CD4-positive, alpha-beta T cell treated with Interleukin-6 at 100 ng/mL for 8 hours (primary cell): ENCODE measurements at regions not wholly inside any gene's neighbourhood (a gene's known extent, or its start where the extent isn't known, plus 50 kb on each side); places are given as distances from the start of the nearest gene placed in this dataset.
"Not testable (repeated sequence)": the region's sequence is repeated elsewhere in the genome, so short reads cannot be mapped to it uniquely, and the experiment has no call there.

Source experiments
- DNase-seq: peaks from one replicate; pipeline ENCODE4 v3.0.0-alpha.2; 2020; ENCODE audit warnings: mixed read lengths, low spot score

- not testable (repeated sequence) for DNase-seq
Observed at GRCh38 chr17:20633268-20634059, 53.9 kb downstream of the CDRT15L2 start.

- not testable (repeated sequence) for DNase-seq
Observed at GRCh38 chr17:20640147-20640546, 60.6 kb downstream of the CDRT15L2 start.

DNA sequence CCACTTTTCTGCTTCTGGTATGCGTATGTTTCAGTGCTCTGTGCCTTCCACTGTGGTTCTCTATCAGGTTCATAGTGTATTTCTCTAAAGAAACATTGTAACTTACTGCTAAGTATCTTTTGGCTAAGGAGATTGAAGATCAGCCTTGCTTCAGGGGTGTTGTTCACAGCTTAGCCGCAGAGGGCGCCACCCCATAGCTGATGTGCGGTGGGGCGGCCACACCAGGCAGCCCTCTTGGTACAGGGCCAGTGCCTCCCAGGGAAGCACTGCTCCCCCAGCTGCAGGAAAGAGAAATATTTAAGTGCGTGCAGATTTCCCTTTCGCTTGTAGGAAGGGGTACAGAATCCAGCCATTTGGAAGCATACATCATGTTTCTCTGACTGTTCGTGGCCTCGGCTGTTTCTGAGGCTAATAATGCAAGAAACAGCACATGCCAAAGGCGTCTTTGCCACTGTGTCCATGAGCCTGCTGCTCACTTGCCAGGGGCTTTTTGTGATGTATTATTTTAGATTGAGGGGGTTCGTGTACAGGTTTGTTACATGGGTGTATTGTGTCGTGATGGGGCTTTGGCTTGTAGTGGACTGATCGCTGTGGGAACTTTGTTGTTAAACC, 67.2 kb downstream of the CDRT15L2 start:
- not testable (repeated sequence) for DNase-seq

- not testable (repeated sequence) for DNase-seq
Observed at GRCh38 chr17:20649097-20649767, 69.7 kb downstream of the CDRT15L2 start.

- DNase-seq: not testable (repeated sequence)
Observed at GRCh38 chr17:20651022-20651421, 71.5 kb downstream of the CDRT15L2 start.

GRCh38 chr17:20651736-20652135, 72.2 kb downstream of the CDRT15L2 start:
- not testable (repeated sequence) for DNase-seq

DNA sequence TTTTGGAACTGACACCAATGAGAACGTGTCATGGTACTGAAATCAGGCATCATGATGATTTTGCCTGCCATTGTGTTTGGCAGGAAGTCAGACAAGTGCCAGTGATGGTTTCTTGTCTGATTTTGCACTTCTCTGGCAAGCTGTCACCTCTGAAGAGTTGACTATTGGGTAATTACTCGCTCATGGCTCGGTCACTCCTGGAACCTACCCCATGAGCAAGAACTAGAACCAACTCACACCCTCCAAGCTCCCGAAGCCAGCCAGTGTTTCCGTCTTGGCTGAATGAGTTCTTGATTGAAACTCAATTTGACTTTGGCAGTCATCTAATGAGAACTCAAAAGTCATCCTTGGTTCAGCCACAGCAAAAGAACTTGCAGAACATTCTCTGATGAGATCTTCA, 73.9 kb downstream of the CDRT15L2 start:
- DNase-seq: not testable (repeated sequence)

GRCh38 chr17:20654114-20654513, 74.6 kb downstream of the CDRT15L2 start:
- not testable (repeated sequence) for DNase-seq

- DNase-seq: not testable (repeated sequence)
Observed at GRCh38 chr17:20654575-20654974, 75.1 kb downstream of the CDRT15L2 start.

- DNase-seq: not testable (repeated sequence)
Observed at GRCh38 chr17:20665103-20665955, 85.8 kb downstream of the CDRT15L2 start.

GRCh38 chr17:20666689-20667088, 87.2 kb downstream of the CDRT15L2 start:
- not testable (repeated sequence) for DNase-seq

GRCh38 chr17:20667712-20668111, 88.2 kb downstream of the CDRT15L2 start:
- not testable (repeated sequence) for DNase-seq

GRCh38 chr17:20668316-20668715, 88.8 kb downstream of the CDRT15L2 start:
- DNase-seq: not testable (repeated sequence)

DNA sequence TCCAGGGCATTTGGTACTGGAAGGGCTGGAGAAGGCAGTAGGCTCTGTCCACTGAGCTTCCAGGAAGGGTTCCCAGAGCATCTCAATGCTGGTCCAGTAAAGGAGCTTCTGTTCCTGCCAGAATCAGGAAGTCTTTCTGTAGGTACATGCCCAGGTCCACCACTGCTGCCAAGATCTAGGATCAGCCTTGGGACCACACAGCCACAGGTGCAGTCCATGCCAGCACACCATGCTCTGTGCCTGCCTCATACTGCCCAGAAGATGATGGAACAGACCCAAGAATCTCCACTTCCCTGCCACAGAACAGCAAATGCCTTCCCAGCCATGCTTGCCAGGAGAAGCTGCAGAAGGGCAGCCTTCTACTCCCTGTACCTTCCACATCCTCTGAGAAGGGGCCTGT, 89.3 kb downstream of the CDRT15L2 start:
- DNase-seq: not testable (repeated sequence)

DNA sequence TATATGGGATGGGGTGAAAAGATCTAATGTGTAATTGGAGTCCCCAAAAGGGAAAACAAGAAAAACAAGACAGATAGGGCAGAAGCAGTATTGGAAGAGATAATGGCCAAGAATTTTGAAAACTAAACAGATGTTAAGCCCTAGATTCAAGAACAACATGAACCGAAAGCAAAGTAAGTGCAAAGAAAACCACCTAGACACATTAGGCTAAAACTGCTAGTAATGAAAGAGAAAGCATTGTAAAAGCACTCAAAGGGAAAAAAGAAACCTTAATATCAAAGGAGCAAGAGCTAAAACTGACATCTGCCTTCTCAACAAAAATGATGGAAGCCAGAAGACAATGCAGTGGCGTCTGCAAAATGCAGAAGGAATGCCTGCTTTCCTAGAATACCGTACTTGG, 91.0 kb downstream of the CDRT15L2 start:
- not testable (repeated sequence) for DNase-seq

- not testable (repeated sequence) for DNase-seq
Observed at GRCh38 chr17:20674374-20674773, 94.8 kb downstream of the CDRT15L2 start.

DNA sequence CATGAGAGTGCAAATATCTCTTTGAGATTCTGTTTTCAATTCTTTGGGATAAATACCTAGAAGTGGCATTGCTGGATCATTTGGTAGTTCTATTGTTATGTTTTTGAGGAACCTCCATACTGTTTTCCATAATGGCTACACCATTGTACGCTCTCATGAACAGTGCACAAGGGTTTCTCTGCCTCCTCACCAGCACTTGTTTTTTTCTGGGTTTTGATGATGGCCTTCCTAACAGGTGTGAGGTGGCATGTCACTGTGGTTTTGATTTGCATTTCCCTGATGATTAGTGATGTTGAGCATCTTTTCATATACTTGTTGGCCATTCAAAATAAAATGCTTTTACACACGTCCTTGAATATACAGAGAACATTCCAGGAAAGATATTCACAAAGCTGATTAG, 96.2 kb downstream of the CDRT15L2 start:
- DNase-seq: not testable (repeated sequence)

- DNase-seq: not testable (repeated sequence)
Observed at GRCh38 chr17:20676656-20677055, 97.1 kb downstream of the CDRT15L2 start.

GRCh38 chr17:20677469-20677868, 97.9 kb downstream of the CDRT15L2 start:
- not testable (repeated sequence) for DNase-seq

DNA sequence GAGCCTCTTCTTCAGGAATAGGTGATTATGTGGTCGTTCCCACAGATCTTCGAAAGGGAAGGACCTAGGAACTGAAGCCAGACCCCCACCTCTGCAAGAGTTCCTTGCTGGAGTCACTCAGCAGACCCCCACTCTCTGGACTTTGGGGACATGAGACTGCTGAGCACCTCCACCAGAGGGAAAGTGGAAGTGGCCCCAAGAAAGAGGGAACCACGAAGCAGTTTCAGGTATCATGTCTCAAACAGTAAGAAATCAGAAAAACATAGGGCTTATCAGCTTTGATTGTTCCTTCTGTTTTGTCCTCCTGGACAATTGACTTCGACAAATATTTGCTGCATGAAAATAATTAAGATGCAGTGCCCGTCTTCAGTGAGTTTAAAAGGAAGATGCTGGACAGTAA, 98.9 kb downstream of the CDRT15L2 start:
- not testable (repeated sequence) for DNase-seq
